Loucy (cell line): ENCODE measurements at regions not wholly inside any gene's neighbourhood (a gene's known extent, or its start where the extent isn't known, plus 50 kb on each side); places are given as distances from the start of the nearest gene placed in this dataset.

Experiments
- CTCF ChIP-seq: fragments of 200-600 bp; sonication (generic); conservative IDR thresholded peaks from 2 replicates; pipeline ENCODE4 v1.5.1; 2014; ENCODE audit warnings: mild to moderate bottlenecking, antibody characterized with exemption, low read length
- EZH2phosphoT487 ChIP-seq: fragments of 200-600 bp; IDR thresholded peaks from 2 replicates; pipeline ENCODE4 v1.6.1; 2018; ENCODE audit warnings: antibody characterized with exemption, mild to moderate bottlenecking, moderate library complexity, borderline replicate concordance

GRCh38 chr12:89827592-89827991 is 119.0 kb upstream of the ATP2B1 start:
- TF ChIP-seq CTCF (no peak), EZH2phosphoT487 (no peak)
